ENCODE measurements at regions not wholly inside any gene's neighbourhood (a gene's known extent, or its start where the extent isn't known, plus 50 kb on each side); places are given as distances from the start of the nearest gene placed in this dataset.

DNA sequence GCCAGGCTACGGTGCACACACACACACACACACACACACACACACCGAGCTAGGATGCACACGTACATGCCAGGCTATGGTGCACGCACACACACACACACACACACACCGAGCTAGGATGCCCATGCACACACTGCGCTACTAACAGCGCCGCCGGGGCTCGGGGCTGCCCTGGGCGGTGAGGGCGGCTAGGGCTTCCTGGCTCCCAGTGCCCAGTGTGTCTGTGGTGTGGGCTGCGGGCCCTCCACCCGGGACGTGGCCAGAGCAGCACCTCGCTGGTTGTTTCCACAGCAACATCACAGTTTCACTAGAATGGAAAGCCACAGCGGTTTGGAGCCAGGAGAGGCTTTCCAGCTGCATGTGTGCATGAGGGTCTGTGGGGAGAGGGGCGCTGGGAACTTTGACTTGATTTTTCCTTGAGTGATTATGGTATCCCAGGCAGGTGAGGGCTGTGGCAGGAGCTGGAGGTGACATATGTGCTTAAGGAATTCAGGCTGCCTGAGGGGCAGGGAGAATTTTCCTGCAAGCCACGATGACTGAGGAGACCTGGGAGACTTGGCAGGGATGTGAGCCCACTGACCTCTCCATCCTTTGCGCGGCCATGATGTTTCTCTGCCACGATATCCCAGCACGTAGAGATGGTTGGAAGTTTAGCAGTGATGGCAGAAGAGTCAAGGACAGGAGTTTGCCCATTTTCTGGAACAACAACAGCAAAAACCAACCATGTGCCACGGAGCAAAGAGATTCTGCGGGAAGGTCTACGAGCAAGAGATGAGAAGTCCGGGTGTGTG lies 195.9 kb downstream of the SNX19 start:
- no peak for DNase-seq

DNA sequence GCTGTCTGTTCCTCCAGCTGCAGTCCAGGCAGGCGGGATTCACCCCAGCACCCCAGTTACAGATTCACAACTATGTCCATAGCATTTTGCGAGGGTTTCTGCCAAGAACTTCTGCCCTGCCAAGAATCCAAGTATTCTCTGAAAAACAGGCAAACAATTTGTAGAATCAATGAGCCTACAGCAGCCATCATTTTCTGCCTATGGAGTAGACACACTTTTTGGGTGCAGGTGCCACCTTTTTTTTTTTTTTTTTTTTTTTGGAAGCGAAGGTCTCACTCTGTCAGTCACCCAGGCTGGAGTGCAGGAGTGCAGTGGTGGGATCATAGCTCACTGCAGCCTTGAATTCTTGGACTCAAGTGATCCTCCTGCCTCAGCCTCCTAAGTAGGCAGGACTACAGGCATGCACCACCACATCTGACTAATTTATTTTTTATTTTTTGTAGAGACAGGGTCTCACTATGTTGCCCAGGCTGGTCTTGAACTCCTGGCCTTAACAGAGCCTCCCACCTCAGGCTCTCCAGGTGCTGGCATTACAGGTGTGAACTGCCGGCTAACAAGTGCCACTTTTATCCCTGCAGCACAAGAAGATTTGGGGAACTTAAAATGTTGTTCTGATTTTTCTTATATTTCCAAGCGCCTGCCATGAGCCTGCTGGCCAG lies 195.1 kb downstream of the SNX19 start:
- no peak for DNase-seq

DNA sequence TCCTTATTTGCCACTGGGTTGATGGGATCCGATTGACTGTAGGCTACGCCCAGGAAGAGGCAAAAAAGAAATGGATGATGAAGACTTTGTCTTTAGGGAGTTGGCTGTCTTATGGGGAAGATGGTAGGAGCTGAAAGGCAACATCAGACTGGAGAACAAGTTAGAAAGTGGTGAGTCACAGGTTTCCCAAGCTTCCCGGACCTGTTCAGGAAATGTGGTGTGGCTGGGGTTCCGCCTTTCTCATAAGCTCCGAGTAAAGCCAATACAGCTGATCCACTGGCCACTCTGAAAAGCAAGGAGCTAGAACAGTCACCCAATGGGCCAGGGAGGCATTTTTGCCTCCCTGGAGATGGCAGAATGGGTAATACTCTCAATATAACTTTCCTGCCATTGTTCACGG lies 194.5 kb downstream of the SNX19 start:
- DNase-seq: no peak

DNA sequence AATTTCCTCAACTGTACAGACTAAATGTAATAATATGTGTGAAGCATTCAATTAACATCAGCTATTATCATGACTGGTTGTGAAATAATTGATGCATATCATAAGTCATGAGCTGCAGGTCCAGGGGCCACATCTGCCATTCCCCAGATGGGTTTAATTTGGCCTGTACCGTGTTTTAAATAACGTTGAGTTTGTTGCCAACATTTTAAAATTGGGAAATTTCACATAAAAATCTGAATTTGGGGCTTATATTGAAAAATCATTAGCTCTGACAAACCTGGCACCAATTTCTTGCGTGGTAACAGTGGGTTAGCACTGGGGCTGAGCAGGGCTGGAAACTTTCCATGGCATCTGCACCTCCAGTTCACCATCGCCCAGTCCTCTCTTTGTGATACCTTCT lies 193.9 kb downstream of the SNX19 start:
- DNase-seq: no peak

DNA sequence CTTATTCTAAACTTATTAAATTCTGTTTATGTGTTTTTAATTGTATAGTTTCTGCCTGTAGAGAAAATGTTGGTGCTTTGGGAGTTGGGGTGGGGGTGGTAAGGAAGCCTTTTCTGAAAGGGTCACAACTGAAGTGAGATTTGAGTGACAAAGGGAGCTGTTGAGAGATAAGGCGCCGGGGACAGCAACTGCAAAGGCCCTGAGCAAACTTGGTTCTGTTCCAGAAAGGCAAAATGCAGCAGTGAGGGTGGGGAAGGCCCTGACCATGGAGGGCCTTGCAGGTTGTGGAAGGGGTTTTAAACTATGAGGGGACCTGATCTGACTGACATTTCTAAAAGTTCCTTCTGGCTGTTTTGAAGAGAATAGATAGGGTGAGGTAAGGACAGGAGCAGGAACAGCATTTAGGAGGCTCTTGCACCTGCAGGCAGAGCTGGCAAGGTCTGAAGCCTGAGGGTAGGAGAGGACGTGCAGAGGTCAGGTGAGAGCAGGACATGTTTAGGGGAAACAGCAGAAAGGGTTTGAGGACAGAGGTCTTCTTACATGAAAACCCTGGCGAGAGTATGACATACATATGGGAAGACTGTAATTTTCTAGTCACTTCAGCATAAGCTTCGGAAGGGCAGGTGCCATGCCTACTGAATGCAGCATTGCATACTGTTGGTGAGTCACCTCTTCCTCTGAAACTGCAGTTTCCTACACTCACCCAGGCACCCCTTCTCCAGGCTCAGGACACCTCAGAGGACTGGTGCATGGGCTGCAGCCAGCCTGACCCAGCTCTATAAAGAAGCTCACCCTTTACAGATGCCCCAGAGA lies 190.7 kb downstream of the SNX19 start:
- no peak for DNase-seq

DNA sequence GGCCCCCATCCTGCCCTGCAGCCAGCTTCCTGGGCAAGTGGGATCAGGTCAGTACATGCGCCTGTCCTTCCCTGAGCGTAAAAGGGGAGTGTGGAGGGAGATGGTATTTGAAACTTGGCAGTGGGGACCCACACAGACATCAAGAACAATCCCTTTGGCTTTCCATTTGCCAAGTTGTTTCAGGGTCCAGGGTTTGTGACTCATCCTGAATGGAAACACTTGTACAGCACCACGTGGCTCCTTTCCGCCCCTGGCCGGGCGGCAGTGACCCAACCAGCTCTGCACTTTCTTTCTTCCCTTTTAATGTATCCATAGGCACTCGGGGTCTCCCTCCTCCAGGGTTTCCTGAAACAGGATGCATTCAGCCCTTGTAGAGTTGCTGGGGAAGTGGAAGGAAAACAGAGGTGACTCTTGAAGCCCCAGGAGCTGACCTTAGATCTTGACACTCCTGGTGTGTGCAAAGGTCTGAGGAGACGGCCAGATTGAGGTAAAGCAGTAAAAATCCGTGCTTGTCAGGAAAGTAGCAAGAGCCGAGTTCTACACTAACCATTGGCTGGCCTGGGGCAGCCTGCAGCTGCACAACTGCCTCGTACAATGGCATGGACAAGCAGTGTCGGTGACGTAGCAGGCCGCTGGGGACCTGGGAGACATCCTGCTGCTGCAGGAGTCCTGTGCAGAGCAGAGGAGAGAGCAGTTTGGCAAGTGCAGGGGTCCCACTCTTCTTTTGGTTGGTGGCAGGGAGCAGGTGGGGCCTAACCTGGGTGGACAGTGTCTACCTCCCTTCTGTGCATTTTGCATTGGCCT lies 189.8 kb downstream of the SNX19 start:
- no peak for DNase-seq

DNA sequence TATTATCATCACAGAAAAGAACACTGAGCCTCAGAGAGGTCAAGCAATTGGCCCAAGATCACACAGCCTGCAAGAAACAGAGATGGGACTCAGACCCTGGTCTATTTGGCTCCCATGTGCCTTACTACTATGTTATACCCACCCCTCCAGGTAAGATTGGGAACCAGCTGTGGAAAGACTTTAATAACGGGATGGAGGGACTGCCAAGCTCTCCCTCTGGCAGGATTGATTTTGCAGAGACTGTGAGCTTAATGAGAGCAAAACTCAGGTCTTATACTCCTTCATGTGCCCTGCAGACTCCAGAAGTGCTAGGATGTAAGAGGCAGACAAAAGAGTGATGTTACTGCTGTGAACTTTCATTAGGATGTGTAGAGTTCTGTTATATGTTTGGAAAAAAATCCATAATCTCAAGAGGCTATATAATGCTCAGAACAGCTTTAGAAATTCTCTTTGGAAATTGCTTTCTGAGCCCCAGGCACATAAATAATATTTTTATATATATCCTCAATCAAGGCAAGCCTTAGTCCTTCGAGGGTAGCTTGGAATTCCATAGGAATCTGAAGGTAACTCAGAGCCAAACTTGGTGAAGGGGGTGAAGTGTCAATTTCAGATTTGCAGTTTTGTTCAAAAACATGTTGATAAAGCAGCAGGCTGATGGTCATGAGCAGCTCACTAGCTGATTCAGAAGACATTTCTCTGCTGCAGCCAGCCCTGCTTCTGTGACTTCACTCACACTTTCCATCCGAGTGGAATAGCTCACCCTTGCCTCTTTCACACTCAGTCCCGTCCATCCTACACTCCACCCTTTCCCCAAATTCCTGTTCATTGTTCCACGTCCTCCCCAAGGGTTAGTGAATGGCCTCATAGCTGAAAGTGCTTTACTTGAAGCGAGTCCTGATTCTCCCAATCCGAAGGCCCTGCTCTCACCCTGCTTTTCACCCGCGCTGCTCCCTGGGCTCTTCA lies 188.8 kb downstream of the SNX19 start:
- DNase-seq: no peak

DNA sequence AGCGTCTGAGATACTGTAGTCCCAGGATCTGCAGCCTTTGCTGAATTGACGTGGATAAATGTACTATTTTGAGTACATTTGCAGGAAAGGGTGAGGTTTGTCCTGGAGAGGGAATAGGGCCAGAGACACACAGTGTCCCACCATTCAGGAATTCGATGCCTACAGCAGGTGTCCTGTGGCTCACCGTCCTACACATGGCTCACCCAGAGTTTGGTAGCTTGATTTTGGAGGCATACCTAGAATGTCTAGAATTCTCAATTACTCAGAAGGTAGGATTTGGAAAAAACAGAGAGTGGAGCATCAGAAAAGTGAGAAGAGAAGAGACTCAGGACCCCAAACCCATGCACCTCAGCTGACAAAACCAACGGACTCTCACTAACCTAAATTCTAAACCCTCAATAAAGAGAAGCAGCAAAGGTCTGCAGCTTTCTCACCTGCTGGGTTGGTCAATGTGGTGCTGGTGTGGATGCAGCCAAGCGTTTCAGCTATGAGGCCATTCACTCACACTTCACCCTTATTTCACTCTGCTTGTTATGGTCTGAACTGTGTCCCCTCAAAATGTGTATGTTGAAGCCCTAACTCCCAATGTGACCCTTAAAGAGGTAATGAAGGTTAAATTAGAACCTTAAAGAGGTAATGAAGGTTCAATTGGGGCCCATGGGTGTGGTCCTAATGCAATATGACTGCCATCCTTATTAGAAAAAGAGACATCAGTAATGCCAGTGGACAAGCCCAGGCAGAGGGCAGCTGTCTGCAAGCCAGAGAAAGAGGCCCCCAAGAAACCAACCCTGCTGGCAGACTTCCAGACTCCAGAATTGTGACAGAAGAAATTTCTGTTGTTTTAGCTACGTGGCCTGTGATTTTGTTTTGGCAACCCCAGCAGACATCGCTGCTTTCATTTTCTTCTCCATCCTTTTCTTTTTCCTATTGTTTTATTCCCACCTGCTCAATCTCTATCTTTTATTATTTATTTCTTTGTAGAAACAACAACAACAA lies 187.8 kb downstream of the SNX19 start:
- DNase-seq: no peak

DNA sequence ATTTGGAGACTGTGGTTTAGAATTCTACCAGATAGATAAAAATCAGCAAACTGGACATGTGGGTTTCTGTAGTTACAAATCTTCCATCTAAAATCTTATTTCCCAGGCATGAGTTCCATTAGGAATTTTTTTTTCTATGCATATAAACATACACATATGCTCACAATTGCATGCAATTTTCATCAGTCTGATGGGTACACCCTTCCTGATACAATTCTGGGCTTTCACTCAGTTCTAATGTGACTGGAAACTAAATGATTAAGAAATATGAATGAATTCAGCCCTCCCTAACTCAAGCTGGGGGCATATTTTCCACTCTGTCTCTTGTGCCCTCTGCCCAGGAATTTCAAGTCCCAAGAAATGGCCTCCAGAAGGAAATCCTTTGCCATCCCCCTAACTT lies 187.1 kb downstream of the SNX19 start:
- no peak for DNase-seq

DNA sequence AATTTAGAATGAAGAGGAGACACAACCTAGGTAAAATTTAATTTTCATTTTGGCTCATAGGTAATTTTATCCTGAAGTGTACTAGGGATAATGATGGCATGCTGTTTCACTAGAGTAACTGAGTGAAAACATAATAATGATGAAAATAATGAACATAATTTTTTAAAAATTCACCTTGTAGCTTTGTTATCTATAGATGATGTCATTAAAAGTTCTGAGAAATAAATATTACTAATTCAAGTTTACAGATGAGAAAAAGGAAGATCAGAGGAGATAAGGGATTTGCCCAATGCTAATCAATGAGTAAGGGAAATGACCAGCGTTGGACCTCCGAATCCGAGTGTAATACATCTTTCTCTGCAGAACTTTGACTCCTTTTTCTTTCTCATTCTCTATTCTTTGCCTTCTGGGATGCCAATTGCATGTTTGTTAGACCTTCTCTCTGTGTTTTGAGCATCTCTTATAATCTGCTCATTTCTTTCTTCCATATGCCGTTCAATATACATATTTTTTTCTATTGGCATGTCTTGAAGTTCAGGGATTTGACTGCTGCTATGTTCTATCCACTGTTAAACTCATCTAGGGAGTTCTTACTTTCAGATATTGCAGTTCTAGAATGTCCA lies 186.5 kb downstream of the SNX19 start:
- no peak for DNase-seq

DNA sequence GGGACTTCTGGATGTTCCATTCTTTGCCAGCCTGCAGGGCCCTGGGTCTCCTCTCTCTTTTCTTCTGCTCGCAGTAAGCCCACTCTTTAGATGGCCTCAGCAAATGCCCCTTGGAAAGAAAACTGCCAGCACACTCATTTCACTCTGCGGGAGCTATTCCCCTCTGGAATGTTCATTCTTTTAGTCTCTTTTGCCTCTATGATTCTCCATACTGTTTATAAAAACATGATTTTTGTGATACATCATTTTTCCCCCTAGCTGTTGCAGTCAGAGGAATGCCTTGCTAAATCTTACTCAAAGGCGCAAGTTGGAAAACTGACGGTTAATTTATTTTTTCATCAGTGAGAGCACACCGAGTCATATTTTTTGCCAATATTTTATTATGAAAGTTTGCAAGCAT lies 184.9 kb downstream of the SNX19 start:
- DNase-seq: no peak

DNA sequence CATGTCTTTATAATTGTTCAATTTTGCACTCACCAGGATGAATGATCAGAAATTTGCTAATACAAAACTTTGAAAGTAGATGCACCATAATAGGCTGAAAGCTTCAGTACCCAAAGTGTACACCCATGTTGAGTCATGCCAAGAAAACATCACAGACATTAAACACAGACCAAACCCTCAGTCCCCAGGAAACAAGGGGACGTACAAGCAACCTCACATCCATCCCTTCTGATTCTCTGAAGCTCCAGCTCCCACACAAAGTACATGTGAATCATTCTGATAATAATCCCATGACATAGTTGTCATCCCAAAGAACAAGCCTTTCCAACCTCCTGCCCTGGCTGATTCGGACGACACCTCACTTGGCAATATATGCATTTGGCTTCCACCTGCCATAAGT lies 183.8 kb downstream of the SNX19 start:
- no peak for DNase-seq

DNA sequence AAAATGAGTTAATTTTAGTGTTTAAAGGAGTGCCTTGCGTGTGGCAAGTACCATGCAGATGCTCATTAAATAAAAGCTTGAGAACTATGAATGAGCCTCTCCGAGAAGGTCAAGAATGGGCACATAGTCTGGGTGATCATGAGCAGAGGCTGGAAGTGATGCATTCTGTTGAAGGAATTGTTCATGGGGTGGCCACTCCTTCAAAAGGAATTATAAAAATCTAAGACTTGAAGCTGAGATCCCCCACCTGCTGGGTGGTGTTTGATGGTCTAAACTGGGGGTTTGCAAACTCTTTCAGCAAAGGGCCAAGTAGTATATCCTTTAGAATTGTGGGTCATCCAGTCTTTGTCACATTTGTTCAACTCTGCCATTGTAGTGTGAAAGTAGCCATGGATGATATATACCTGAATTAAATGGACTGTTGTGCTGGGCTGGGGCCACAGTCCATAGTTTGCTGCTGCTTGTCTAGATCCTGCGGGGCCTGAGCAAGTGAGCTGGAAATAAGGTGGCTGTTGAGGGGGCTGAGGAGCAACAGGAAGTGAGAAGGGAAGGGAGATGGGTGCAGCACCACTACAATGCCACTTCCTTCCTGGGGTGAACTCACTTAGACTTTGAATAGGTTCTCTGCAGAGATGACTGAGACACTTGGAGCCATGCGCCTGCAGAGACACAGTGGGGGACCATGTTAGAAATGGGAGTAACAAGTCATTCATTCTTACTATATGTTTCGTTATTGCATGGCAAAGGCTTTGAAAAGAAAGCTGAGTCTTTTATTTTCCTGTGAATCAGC lies 179.0 kb downstream of the SNX19 start:
- peak in 1 of 5 donors; percentile 8 for DNase-seq

DNA sequence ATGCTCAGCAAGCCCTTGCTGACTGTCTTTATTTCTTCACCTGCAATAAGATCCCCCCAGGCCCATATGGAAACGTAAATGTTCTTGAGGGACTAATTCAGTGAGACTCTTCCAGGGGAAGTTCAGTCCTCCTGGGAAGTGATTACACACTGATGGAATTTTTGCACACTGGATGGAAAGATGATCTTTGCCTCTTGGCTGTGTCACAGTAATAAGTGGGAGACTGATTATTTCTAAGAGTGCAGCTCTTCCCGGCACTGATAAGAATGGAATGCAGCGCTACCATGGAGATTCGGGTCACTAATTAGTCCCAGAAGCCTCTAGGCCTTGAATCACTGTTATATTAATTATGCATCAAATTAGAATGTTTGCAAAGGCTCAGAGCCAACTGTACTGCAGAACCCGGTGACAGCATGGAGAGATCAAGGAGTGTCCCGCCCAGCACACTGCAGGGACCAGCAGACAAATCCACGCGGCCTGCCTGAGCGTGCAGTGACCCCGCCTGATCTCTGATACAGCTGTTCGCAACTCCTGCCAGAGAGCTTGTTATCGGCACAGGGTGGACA lies 178.3 kb downstream of the SNX19 start:
- DNase-seq: no peak

DNA sequence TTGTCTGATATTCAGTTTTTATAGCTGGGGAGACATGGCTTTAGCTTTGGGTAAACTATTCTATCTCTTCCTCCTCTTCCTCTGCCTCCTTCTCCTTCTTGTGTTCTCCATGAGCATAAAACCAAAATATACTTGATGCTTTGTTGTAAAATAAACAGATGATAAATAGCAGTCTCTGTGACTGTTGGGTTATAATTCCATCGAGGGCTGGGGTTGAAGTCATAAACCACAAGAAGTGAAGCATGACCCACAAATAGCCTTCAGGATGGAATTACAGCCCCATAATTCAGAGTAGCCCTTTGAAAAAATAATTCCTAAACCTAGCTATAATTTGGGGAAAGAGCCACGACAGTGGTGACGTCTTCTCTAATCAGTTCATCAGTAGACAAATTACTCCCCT lies 177.7 kb downstream of the SNX19 start:
- no peak for DNase-seq

DNA sequence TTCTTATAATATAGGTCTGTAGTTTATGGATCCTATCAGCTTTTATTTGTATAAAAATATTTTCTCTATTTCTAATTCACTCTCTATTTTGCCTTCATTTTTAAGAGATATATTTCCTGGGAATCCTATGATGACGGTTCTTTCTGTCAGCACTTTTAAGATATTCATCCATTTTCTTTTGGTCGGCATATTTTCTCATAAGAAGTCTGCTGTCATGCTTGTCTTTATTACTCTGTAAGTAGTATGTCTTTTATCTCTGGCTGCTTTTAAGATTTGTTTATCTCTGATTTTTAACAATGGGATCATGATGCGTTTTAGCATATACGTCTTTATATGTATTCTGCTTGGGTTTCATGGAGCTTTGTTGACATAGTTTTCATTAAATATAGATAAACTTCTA lies 175.5 kb downstream of the SNX19 start:
- no peak for DNase-seq

DNA sequence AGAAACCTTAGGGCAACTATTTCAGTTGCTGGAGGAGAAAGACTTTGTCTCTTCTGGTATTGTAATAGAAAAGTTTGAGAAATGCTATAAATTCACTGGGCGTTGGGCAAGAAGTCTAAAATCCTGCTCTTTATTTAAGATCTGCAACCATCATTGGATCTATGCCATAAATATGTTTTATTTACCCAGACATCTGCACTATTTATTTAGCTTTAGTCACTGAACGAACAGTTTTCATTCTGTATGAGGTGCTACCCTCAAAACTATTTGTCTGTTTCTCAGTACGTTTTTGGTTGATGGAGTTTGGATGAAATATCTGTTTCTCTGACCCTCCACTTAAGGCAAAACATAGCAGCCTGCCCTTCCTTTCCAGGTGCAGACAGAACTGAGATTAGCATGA lies 171.5 kb downstream of the SNX19 start:
- no peak for DNase-seq

DNA sequence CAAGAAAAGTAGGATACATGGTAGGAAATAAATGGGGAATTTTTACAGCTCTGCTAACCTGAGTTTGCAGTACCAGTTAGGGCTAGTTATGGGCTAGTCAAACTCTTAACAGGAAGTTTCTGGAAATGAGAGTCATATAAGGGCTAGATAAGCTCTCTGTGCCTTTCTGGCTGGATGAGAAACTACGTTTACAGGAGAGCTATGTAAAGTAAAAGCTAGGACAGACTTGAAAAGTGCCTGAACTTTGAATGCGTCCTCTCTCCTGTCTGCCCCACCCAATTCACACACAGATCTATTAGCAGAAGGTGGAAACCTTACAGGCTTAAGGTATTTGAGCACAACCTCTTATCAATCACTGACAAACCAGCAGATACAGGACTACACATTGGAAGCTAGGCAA lies 167.1 kb downstream of the SNX19 start:
- no peak for DNase-seq
